Peyer's patch (tissue), 4 donors: ENCODE measurements at regions not wholly inside any gene's neighbourhood (a gene's known extent, or its start where the extent isn't known, plus 50 kb on each side); places are given as distances from the start of the nearest gene placed in this dataset.
"Not testable (repeated sequence)": the region's sequence is repeated elsewhere in the genome, so short reads cannot be mapped to it uniquely, and the experiment has no call there.

Experiments used
- DNase-seq, 3 donors: peaks; one replicate each; pipeline ENCODE4 v3.0.0-alpha.2; 2017 to 2019
- H3K27ac ChIP-seq, 4 donors: fragments of 200-600 bp; sonication (generic); one replicate each; pipeline ENCODE4 v1.5.1; 2016 to 2019
- H3K27me3 ChIP-seq, 2 donors: fragments of 200-600 bp; sonication (generic); one replicate each; pipeline ENCODE4 v1.5.1; 2019
- H3K36me3 ChIP-seq, 3 donors: fragments of 200-600 bp; sonication (generic); one replicate each; pipeline ENCODE4 v1.5.1; 2016 to 2019
- H3K4me1 ChIP-seq, 4 donors: fragments of 200-600 bp; sonication (generic); one replicate each; pipeline ENCODE4 v1.5.1; 2016 to 2019
- H3K4me3 ChIP-seq, 4 donors: fragments of 200-600 bp; sonication (generic); 1 replicate in 3 of 4; 2 replicates in 1 of 4; pipeline ENCODE4 v1.5.1; 2016 to 2019; ENCODE audit warnings: mild to moderate bottlenecking in 1 of 4
- H3K9me3 ChIP-seq, 4 donors: fragments of 200-600 bp; sonication (generic); one replicate each; pipeline ENCODE4 v1.5.1; 2016 to 2019; ENCODE audit warnings: mild to moderate bottlenecking in 1 of 4
- CTCF ChIP-seq, 6 experiments: fragments of 450-650 bp in 4 of 6; fragments of 200-600 bp in 2 of 6; sonication (generic) in 1 of 6; IDR thresholded peaks; one replicate each; pipeline ENCODE4 v1.5.1; 2017 to 2019; ENCODE audit warnings: antibody characterized with exemption in 6 of 6, mild to moderate bottlenecking in 3 of 6, moderate library complexity in 1 of 6
- POLR2A ChIP-seq, 2 donors: fragments of 450-650 bp; IDR thresholded peaks; one replicate each; pipeline ENCODE4 v1.5.1; 2017; ENCODE audit warnings: antibody characterized with exemption in 2 of 2, mild to moderate bottlenecking in 2 of 2, moderate library complexity in 2 of 2

DNA sequence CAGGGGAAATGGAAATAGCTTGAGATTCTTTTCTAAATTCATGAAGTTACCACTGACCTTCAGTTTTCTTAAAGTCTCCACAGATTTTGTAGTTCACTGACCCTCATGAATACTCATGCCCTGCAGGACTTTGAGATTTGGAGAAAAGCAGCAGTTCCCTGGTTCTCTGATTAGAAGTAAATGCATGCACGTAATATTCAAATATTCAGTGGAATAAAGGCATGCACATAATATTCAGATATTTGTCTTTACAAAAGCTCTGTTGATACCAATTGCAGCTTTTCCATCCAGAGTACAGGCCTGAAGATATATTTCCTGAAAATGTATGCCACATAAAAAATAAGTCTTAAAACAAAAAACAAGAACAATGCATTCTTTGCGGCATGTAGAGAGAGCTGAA lies 219.8 kb downstream of the ADCYAP1 start:
- Histone ChIP-seq H3K4me3 (no peak overlapping the region), H3K27ac (no peak overlapping the region), H3K9me3 (no peaks in the 10 kb centered on the region), H3K36me3 (no peaks in the 10 kb centered on the region), H3K4me1 (no peaks in the 10 kb centered on the region), H3K27me3 (no peaks in the 10 kb centered on the region)
- no peak for DNase-seq
- TF ChIP-seq POLR2A (IDR thresholded peaks at IDR 0.05) (no peak), CTCF (IDR thresholded peaks at IDR 0.05) (no peak)

- no peaks in the 10 kb centered on the region for H3K36me3 ChIP-seq
- no peak overlapping the region for H3K4me3 ChIP-seq
- TF ChIP-seq CTCF (IDR thresholded peaks at IDR 0.05) (no peak), POLR2A (IDR thresholded peaks at IDR 0.05) (no peak)
- DNase-seq: no peak
- no peak overlapping the region for H3K27ac ChIP-seq
- no peaks in the 10 kb centered on the region for H3K27me3 ChIP-seq
- no peaks in the 10 kb centered on the region for H3K4me1 ChIP-seq
- peaks cover 0 to 3% (median 0%) of the 10 kb centered on the region in 4 donors for H3K9me3 ChIP-seq
Measured at GRCh38 chr18:1133541-1133940, 228.9 kb downstream of the ADCYAP1 start.

- no peaks in the 10 kb centered on the region for H3K36me3 ChIP-seq
- no peaks in the 10 kb centered on the region for H3K4me1 ChIP-seq
- DNase-seq: no peak
- no peaks in the 10 kb centered on the region for H3K27me3 ChIP-seq
- no peak overlapping the region for H3K4me3 ChIP-seq
- no peaks in the 10 kb centered on the region for H3K9me3 ChIP-seq
- TF ChIP-seq POLR2A (IDR thresholded peaks at IDR 0.05): no peak
- TF ChIP-seq CTCF (IDR thresholded peaks at IDR 0.05): no peak
- no peak overlapping the region for H3K27ac ChIP-seq
Measured at GRCh38 chr18:1147730-1148129, 243.1 kb downstream of the ADCYAP1 start.

GRCh38 chr18:1149709-1150108 lies 245.0 kb downstream of the ADCYAP1 start:
- Histone ChIP-seq H3K27me3 (no peaks in the 10 kb centered on the region), H3K36me3 (no peaks in the 10 kb centered on the region), H3K27ac (no peak overlapping the region), H3K4me3 (no peak overlapping the region), H3K9me3 (no peaks in the 10 kb centered on the region), H3K4me1 (no peaks in the 10 kb centered on the region)
- TF ChIP-seq CTCF (IDR thresholded peaks at IDR 0.05): no peak
- no peak for TF ChIP-seq POLR2A (IDR thresholded peaks at IDR 0.05)
- DNase-seq: no peak

GRCh38 chr18:1150344-1150743 lies 245.7 kb downstream of the ADCYAP1 start:
- H3K27me3 ChIP-seq: no peaks in the 10 kb centered on the region

DNA sequence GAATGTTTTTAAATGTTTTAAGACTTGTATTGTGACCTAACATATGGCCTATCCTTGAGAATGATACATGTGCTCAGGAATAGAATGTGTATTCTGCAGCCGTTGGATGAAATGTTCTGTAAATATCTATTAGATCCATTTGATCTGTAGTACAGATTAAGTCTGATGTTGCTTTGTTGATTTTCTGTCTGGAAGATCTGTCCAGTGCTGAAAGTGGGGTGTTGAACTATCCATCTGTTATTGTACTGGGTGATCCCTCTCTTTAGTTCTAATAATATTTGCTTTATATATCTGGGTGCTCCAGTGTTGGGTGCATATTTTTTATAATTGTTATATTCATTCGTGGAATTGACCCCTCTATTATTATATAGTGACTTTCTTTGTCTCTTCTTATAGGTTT lies 248.3 kb downstream of the ADCYAP1 start:
- not testable (repeated sequence) for H3K27ac ChIP-seq, H3K4me3 ChIP-seq, H3K9me3 ChIP-seq, H3K36me3 ChIP-seq, DNase-seq, H3K27me3 ChIP-seq, H3K4me1 ChIP-seq

More at GRCh38 chr18:1150344-1150743, 245.7 kb downstream of the ADCYAP1 start:
- TF ChIP-seq CTCF (IDR thresholded peaks at IDR 0.05) (no peak), POLR2A (IDR thresholded peaks at IDR 0.05) (no peak)
- no peak for DNase-seq
- no peak overlapping the region for H3K27ac ChIP-seq
- no peaks in the 10 kb centered on the region for H3K36me3 ChIP-seq
- no peaks in the 10 kb centered on the region for H3K9me3 ChIP-seq
- no peaks in the 10 kb centered on the region for H3K4me1 ChIP-seq
- no peak overlapping the region for H3K4me3 ChIP-seq
